GM12878 (cell line): ENCODE measurements at regions not wholly inside any gene's neighbourhood (a gene's known extent, or its start where the extent isn't known, plus 50 kb on each side); places are given as distances from the start of the nearest gene placed in this dataset.

Experiments
- ATAC-seq: fragments of 200-7000 bp; cut with Tn5 transposase; 3 replicates; pipeline ENCODE4 v1.9.1; 2020; ENCODE audit warnings: mild to moderate bottlenecking, moderate library complexity
- BruUV-seq: library from RNA; stranded (reverse); fragments of 400-500 nt; replicated peaks from 2 replicates; lab custom pipeline; 2021; lab: Mats Ljungman, UMichigan
- CTCF ChIA-PET: fragments of 300-600 bp; sonication (Branson Sonifier 250); formaldehyde crosslinking; extraction: SDS; loops from one replicate; lab custom pipeline; 2021; ENCODE audit warnings: inconsistent platforms; lab: Yijun Ruan, JAX
- POLR2A ChIA-PET: fragments of 350-600 bp; formaldehyde crosslinking; extraction: SDS; loops from one replicate; lab custom pipeline; 2021; ENCODE audit warnings: inconsistent platforms; lab: Charles Lee
- RAD21 ChIA-PET: fragments of 300-600 bp; sonication (Branson Sonifier 250); formaldehyde crosslinking; loops from one replicate; lab custom pipeline; 2023; ENCODE audit warnings: antibody characterized with exemption; ENCODE audit not compliant: unreplicated experiment; lab: Charles Lee
- SMC1A ChIA-PET: fragments of 300-600 bp; sonication (Branson Sonifier 250); formaldehyde crosslinking; loops from one replicate; lab custom pipeline; 2023; ENCODE audit not compliant: unreplicated experiment, uncharacterized antibody; lab: Charles Lee
- DNase-seq: peaks from one replicate; pipeline ENCODE4 v3.0.0-alpha.2; 2011; ENCODE audit warnings: low read depth, low spot score
- FAIRE-seq: peaks from 3 replicates; lab custom pipeline; 2011; peaks lifted over from hg19 to GRCh38; lab: Jason Lieb, UNC
- H2AFZ ChIP-seq: 2 replicates; pipeline ENCODE4 v1.6.0; 2011; ENCODE audit warnings: low read depth, low read length, control low read depth; ENCODE audit not compliant: control insufficient read depth
- H3K27ac ChIP-seq: 2 replicates; pipeline ENCODE4 v1.5.1; 2011; ENCODE audit warnings: control low read depth; ENCODE audit not compliant: control insufficient read depth, insufficient read depth
- H3K27me3 ChIP-seq, 2 experiments: replicated peaks in 1 of 2; 2 replicates each; pipeline versions ENCODE4 v1.6.0 to v1.6.1; 2011; ENCODE audit warnings: low read length in 1 of 2; ENCODE audit not compliant: control insufficient read depth in 2 of 2, insufficient read depth in 2 of 2
- H3K36me3 ChIP-seq, 2 experiments: 2 replicates each; pipeline ENCODE4 v1.5.1; 2011; ENCODE audit warnings: low read length in 1 of 2; ENCODE audit not compliant: control insufficient read depth in 2 of 2, insufficient read depth in 2 of 2
- H3K4me1 ChIP-seq: 2 replicates; pipeline ENCODE4 v1.6.1; 2011; ENCODE audit warnings: mild to moderate bottlenecking, low read length, moderate library complexity, mixed read lengths; ENCODE audit not compliant: control insufficient read depth, insufficient read depth
- H3K4me2 ChIP-seq: 2 replicates; pipeline ENCODE4 v1.6.0; 2011; ENCODE audit warnings: control low read depth; ENCODE audit not compliant: control insufficient read depth, insufficient read depth
- H3K4me3 ChIP-seq: fragments of 200-600 bp; sonication (generic); 2 replicates; pipeline ENCODE4 v1.5.1; 2016
- H3K79me2 ChIP-seq: 2 replicates; pipeline ENCODE4 v1.6.0; 2011; ENCODE audit warnings: low read length; ENCODE audit not compliant: control insufficient read depth, insufficient read depth
- H3K9ac ChIP-seq: 2 replicates; pipeline ENCODE4 v1.8.0; 2011; ENCODE audit warnings: low read length, control low read depth, mixed read lengths; ENCODE audit not compliant: control insufficient read depth, insufficient read depth
- H3K9me3 ChIP-seq: replicated peaks from 3 replicates; pipeline ENCODE4 v1.5.1; 2011; ENCODE audit warnings: mild to moderate bottlenecking, low read length; ENCODE audit not compliant: control insufficient read depth, insufficient read depth
- H4K20me1 ChIP-seq: 2 replicates; pipeline ENCODE4 v1.6.0; 2011; ENCODE audit not compliant: control insufficient read depth, insufficient read depth
- BCL11A ChIP-seq: IDR thresholded peaks from 2 replicates; pipeline ENCODE4 v1.6.1; 2011; ENCODE audit warnings: low read depth, low read length
- CHD4 ChIP-seq: fragments of 200-600 bp; sonication (generic); IDR thresholded peaks from 2 replicates; pipeline ENCODE4 v1.6.1; 2016; ENCODE audit warnings: mild to moderate bottlenecking
- DPF2 ChIP-seq: fragments of 450-650 bp; IDR thresholded peaks from 2 replicates; pipeline ENCODE4 v1.6.1; 2017; ENCODE audit warnings: mild to moderate bottlenecking
- IKZF1 ChIP-seq: fragments of 450-650 bp; conservative IDR thresholded peaks from 2 replicates; pipeline ENCODE4 v1.6.1; 2017; ENCODE audit warnings: antibody characterized with exemption, mild to moderate bottlenecking
- IKZF2 ChIP-seq, 2 experiments: fragments of 450-650 bp; IDR thresholded peaks; 2 replicates each; pipeline ENCODE4 v1.6.1; 2017; ENCODE audit warnings: mild to moderate bottlenecking in 2 of 2, moderate library complexity in 2 of 2
- JUNB ChIP-seq: IDR thresholded peaks from 2 replicates; pipeline ENCODE4 v1.6.1; 2016; ENCODE audit warnings: antibody characterized with exemption, mild to moderate bottlenecking
- JUND ChIP-seq: IDR thresholded peaks from 2 replicates; pipeline ENCODE4 v1.6.1; 2012; ENCODE audit warnings: low read depth, mild to moderate bottlenecking, low read length, improper control_type of control experiment, moderate library complexity
- NFIC ChIP-seq: IDR thresholded peaks from 2 replicates; pipeline ENCODE4 v1.6.1; 2012; ENCODE audit warnings: low read depth, mild to moderate bottlenecking, inconsistent platforms, low read length, moderate library complexity
- NR2F1 ChIP-seq: fragments of 450-650 bp; conservative IDR thresholded peaks from 2 replicates; pipeline ENCODE4 v1.6.1; 2017; ENCODE audit warnings: mild to moderate bottlenecking
- PBX3 ChIP-seq: IDR thresholded peaks from 2 replicates; pipeline ENCODE4 v1.6.1; 2011; ENCODE audit warnings: mild to moderate bottlenecking, low read depth, low read length, moderate library complexity; ENCODE audit not compliant: insufficient replicate concordance
- SUPT20H ChIP-seq: IDR thresholded peaks from 2 replicates; pipeline ENCODE4 v1.6.1; 2011; ENCODE audit warnings: low read depth, mild to moderate bottlenecking, low read length, moderate library complexity, borderline replicate concordance; ENCODE audit not compliant: control insufficient read depth
- SUZ12 ChIP-seq: fragments of 200-600 bp; sonication (generic); IDR thresholded peaks from one replicate; pipeline ENCODE4 v1.6.1; 2018; ENCODE audit warnings: antibody characterized with exemption, mild to moderate bottlenecking; ENCODE audit not compliant: unreplicated experiment
- TCF7 ChIP-seq: IDR thresholded peaks from 2 replicates; pipeline ENCODE4 v1.6.1; 2014; ENCODE audit warnings: antibody characterized with exemption, borderline replicate concordance
- ZBTB4 ChIP-seq: fragments of 450-650 bp; formaldehyde crosslinking; IDR thresholded peaks from 2 replicates; pipeline ENCODE4 v1.4.0; 2022; ENCODE audit warnings: mild to moderate bottlenecking, moderate library complexity
- ZNF274 ChIP-seq: IDR thresholded peaks from one replicate; pipeline ENCODE4 v1.8.0; 2011; ENCODE audit not compliant: insufficient read length, insufficient read depth
- WGBS: methylation state at CpG from one replicate; pipeline ENCODE4 v1.1.6; 2016; ENCODE audit warnings: low lambda C conversion rate; ENCODE audit not compliant: insufficient replicate concordance, insufficient coverage; ENCODE audit errors: missing lambda C conversion rate; 5-methylcytosine and 5-hydroxymethylcytosine counted together
- in situ Hi-C: fragments of 300-500 bp; cut with MboI; formaldehyde crosslinking; loops from 9 replicates; pipeline ENCODE4 v1.14.3; 2018; ENCODE audit warnings: mixed read lengths
- intact Hi-C: fragments of 100-400 bp; cut with micrococcal nuclease; formaldehyde crosslinking; loops from one replicate; pipeline ENCODE4 v1.14.2; 2022; ENCODE audit not compliant: unreplicated experiment
- TF ChIP-seq, protein P1 (sequence below): fragments of 450-650 bp; IDR thresholded peaks from 2 replicates; pipeline ENCODE4 v1.6.1; 2018; ENCODE audit warnings: mild to moderate bottlenecking, low read depth, moderate library complexity; ENCODE audit not compliant: partially characterized antibody

- FAIRE-seq (no peak), DNase-seq (no peak), ATAC-seq (no peak)
- no peak overlapping the region for H3K9ac ChIP-seq
- BruUV-seq = no TSS peak
- H3K4me2 ChIP-seq = no peak overlapping the region
- in situ Hi-C loops (no loop called here), intact Hi-C loops (no loop called here)
- H3K27me3 ChIP-seq = no peaks in the 10 kb centered on the region
- no peak overlapping the region for H3K27ac ChIP-seq
- H3K4me3 ChIP-seq = no peak overlapping the region
- H4K20me1 ChIP-seq = no peaks in the 10 kb centered on the region
- no peak overlapping the region for H2AFZ ChIP-seq
- CTCF ChIA-PET = interaction anchor here (0.9 kb wide), 1 partner anchor 21 kb away, joined by 3 read pairs; no protein-coding TSS in a partner anchor
- SMC1A ChIA-PET = interaction anchor here (0.9 kb wide), 1 partner anchor 38 kb away, joined by 4 read pairs; no protein-coding TSS in a partner anchor
- TF ChIP-seq ZBTB4 (no peak), ZNF274 (no peak), TCF7 (no peak), NFIC (no peak), PBX3 (no peak), SUPT20H (no peak), JUND (no peak), CHD4 (no peak), NR2F1 (no peak), BCL11A (no peak), JUNB (no peak), DPF2 (no peak), SUZ12 (no peak), IKZF1 (no peak), IKZF2 (IDR thresholded peaks at IDR 0.05) (no peak)
- TF ChIP-seq, protein P1, sequence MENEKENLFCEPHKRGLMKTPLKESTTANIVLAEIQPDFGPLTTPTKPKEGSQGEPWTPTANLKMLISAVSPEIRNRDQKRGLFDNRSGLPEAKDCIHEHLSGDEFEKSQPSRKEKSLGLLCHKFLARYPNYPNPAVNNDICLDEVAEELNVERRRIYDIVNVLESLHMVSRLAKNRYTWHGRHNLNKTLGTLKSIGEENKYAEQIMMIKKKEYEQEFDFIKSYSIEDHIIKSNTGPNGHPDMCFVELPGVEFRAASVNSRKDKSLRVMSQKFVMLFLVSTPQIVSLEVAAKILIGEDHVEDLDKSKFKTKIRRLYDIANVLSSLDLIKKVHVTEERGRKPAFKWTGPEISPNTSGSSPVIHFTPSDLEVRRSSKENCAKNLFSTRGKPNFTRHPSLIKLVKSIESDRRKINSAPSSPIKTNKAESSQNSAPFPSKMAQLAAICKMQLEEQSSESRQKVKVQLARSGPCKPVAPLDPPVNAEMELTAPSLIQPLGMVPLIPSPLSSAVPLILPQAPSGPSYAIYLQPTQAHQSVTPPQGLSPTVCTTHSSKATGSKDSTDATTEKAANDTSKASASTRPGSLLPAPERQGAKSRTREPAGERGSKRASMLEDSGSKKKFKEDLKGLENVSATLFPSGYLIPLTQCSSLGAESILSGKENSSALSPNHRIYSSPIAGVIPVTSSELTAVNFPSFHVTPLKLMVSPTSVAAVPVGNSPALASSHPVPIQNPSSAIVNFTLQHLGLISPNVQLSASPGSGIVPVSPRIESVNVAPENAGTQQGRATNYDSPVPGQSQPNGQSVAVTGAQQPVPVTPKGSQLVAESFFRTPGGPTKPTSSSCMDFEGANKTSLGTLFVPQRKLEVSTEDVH = no peak
- H3K9me3 ChIP-seq = no peaks in the 10 kb centered on the region; the same call in 2 of the 3 replicates
- 65% methylated on average over 9 of the region's 9 CpGs for WGBS
- RAD21 ChIA-PET = no interaction called here
- peaks cover 17% of the 10 kb centered on the region for H3K4me1 ChIP-seq
- no peaks in the 10 kb centered on the region for H3K79me2 ChIP-seq
- POLR2A ChIA-PET = interaction anchor here (1.8 kb wide), 1 partner anchor 11 kb away, joined by 5 read pairs; no protein-coding TSS in a partner anchor
- H3K36me3 ChIP-seq = peaks cover 0 to 9% of the 10 kb centered on the region in 2 experiments; a peak in 2 of 4 replicates
Measured at GRCh38 chr2:8437228-8437948, 244.5 kb upstream of the ID2 start.
